ENCODE measurements at regions not wholly inside any gene's neighbourhood (a gene's known extent, or its start where the extent isn't known, plus 50 kb on each side); places are given as distances from the start of the nearest gene placed in this dataset.

GRCh38 chr5:23064710-23065109 is 211.6 kb upstream of the CDH12 start:
- no peak for DNase-seq
- H3K4me3 ChIP-seq (ENCODE audit: low read depth, low read length): no peak overlapping the region
- no peaks in the 10 kb centered on the region for H3K9me3 ChIP-seq
- TF ChIP-seq, protein P1, sequence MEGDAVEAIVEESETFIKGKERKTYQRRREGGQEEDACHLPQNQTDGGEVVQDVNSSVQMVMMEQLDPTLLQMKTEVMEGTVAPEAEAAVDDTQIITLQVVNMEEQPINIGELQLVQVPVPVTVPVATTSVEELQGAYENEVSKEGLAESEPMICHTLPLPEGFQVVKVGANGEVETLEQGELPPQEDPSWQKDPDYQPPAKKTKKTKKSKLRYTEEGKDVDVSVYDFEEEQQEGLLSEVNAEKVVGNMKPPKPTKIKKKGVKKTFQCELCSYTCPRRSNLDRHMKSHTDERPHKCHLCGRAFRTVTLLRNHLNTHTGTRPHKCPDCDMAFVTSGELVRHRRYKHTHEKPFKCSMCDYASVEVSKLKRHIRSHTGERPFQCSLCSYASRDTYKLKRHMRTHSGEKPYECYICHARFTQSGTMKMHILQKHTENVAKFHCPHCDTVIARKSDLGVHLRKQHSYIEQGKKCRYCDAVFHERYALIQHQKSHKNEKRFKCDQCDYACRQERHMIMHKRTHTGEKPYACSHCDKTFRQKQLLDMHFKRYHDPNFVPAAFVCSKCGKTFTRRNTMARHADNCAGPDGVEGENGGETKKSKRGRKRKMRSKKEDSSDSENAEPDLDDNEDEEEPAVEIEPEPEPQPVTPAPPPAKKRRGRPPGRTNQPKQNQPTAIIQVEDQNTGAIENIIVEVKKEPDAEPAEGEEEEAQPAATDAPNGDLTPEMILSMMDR (IDR thresholded peaks at IDR 0.05; ENCODE audit: low read depth, low read length): no peak
- H3K4me1 ChIP-seq: peaks cover 4% of the 10 kb centered on the region
- H3K27me3 ChIP-seq: no peaks in the 10 kb centered on the region
- H3K36me3 ChIP-seq: no peaks in the 10 kb centered on the region

- no peaks in the 10 kb centered on the region for H3K27me3 ChIP-seq
Measured at GRCh38 chr5:23053846-23054245, 200.7 kb upstream of the CDH12 start.

DNA sequence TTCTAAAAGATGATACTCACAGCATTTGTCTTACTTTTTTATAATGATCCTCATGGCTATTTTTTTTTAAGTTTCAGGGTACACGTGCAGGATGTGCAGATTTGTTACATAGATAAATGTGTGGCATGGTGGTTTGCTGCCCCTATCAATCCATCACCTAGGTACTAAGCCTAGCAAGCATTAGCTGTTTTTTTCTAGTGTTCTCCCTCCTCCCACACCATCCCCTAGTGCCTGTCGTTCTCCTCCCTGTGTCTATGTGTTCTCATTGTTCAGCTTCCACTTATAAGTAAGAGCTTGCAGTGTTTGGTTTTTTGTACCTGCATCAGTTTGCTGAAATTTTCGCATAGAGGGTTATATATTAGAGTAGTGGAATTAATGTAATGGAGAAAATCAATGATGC is 189.1 kb upstream of the CDH12 start:
- Histone ChIP-seq H3K27me3 (peaks cover 7% of the 10 kb centered on the region), H3K4me1 (no peaks in the 10 kb centered on the region), H3K36me3 (no peaks in the 10 kb centered on the region), H3K9me3 (no peaks in the 10 kb centered on the region), H3K4me3 (ENCODE audit: low read depth, low read length) (no peak overlapping the region)
- TF ChIP-seq, protein P1 (IDR thresholded peaks at IDR 0.05; ENCODE audit: low read depth, low read length): no peak
- no peak for DNase-seq

More at GRCh38 chr5:23053846-23054245, 200.7 kb upstream of the CDH12 start:
- no peak overlapping the region for H3K4me3 ChIP-seq (ENCODE audit: low read depth, low read length)
- TF ChIP-seq, protein P1 (IDR thresholded peaks at IDR 0.05; ENCODE audit: low read depth, low read length): no peak
- DNase-seq: no peak
- H3K36me3 ChIP-seq: no peaks in the 10 kb centered on the region
- no peaks in the 10 kb centered on the region for H3K9me3 ChIP-seq
- no peaks in the 10 kb centered on the region for H3K4me1 ChIP-seq

DNA sequence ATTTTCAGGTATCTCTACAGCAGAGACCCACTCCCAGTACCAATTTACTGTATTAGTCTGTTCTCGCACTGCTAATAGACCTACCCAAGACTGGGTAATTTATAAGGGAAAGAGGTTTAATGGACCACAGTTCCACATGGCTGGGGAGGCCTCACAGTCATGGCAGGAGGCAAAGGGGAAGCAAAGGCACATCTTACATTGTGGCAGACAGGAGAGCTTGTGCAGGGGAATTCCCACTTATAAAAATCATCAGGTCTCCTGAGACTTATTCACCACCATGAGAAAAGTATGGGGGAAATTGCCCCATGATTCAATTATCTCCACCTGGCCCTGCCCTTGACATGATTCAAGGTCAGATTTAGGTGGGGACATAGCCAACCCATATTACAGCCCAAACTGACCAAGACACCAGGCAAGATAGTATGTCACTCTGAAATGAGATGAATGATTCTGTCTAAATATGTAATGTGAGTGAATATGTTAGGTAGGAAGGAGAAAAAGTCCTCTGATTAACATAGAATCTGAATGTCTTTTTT is 182.5 kb upstream of the CDH12 start:
- Histone ChIP-seq H3K9me3 (no peaks in the 10 kb centered on the region), H3K4me3 (ENCODE audit: low read depth, low read length) (no peak overlapping the region), H3K4me1 (no peaks in the 10 kb centered on the region), H3K27me3 (peaks cover 4% of the 10 kb centered on the region; the same call in 1 of the 2 replicates), H3K36me3 (no peaks in the 10 kb centered on the region)
- TF ChIP-seq, protein P1 (IDR thresholded peaks at IDR 0.05; ENCODE audit: low read depth, low read length): no peak
- DNase-seq: no peak

- no peaks in the 10 kb centered on the region for H3K9me3 ChIP-seq
- H3K4me3 ChIP-seq (ENCODE audit: low read depth, low read length): no peak overlapping the region
- H3K27me3 ChIP-seq: no peaks in the 10 kb centered on the region; the same call in 1 of the 2 replicates
- H3K4me1 ChIP-seq: no peaks in the 10 kb centered on the region
- H3K36me3 ChIP-seq: no peaks in the 10 kb centered on the region
- TF ChIP-seq, protein P1 (IDR thresholded peaks at IDR 0.05; ENCODE audit: low read depth, low read length): no peak
- DNase-seq: no peak
Measured at GRCh38 chr5:23033864-23034263, 180.7 kb upstream of the CDH12 start.

- no peak overlapping the region for H3K4me3 ChIP-seq (ENCODE audit: low read depth, low read length)
- H3K9me3 ChIP-seq: no peaks in the 10 kb centered on the region
- H3K27me3 ChIP-seq: no peaks in the 10 kb centered on the region
- DNase-seq: no peak
- no peaks in the 10 kb centered on the region for H3K36me3 ChIP-seq
- TF ChIP-seq, protein P1 (IDR thresholded peaks at IDR 0.05; ENCODE audit: low read depth, low read length): no peak
- H3K4me1 ChIP-seq: no peaks in the 10 kb centered on the region
Measured at GRCh38 chr5:23029290-23029689, 176.1 kb upstream of the CDH12 start.

Measured in BE2C (cell line).